ENCODE measurements at regions not wholly inside any gene's neighbourhood (a gene's known extent, or its start where the extent isn't known, plus 50 kb on each side); places are given as distances from the start of the nearest gene placed in this dataset.

DNA sequence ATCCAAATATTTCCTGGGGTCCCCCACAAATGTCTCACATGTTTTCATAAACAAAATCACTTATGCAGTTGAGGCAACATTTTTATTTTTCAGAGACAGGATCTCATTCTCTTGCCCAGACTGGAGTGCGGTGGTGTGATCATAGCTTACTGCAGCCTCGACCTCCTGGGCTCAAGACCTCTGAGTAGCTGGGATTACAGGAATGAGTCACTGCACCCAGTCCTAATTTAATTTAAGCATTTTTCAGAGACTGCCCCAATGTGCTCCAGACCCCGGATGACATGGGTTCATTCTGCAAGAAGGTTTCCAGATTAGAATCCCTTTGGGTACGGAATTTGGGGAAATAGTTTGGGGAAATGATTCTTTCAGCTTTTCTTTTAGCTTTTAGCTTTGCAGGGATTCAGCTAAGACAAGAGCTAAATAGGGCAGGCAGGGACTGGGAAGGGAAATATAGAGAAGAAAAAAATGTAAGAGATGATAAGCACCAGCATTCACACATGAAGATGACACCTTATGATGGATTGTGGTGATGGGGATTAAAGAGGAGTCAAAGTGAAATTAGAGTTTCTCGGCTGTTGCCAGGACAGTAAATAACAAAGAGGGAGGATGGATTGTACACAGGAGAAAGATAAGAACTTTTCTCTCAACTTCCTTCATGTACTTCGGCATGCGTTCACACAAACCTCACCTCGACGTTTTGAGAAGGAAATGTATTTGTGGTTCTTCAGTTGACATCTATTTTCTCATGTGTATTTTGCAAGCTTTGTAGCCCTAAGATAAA, 169.4 kb upstream of the TAB2 start:
- H3K4ac ChIP-seq (ENCODE audit: low read depth in 1 of 2, low read length in 2 of 2), result no peak overlapping the region
- H3K23ac ChIP-seq (ENCODE audit: low read length in 2 of 2), result no peak overlapping the region
- no peak overlapping the region for H4K8ac ChIP-seq (ENCODE audit: low read length)
- no peak overlapping the region for H2BK120ac ChIP-seq (ENCODE audit: low read depth, low read length)
- no peak overlapping the region for H2BK12ac ChIP-seq (ENCODE audit: low read length in 2 of 2)
- no peak overlapping the region for H2BK15ac ChIP-seq (ENCODE audit: low read depth, poor library complexity, severe bottlenecking)
- H2AFZ ChIP-seq (ENCODE audit: low read depth, low read length), result no peak overlapping the region
- H3K9ac ChIP-seq (ENCODE audit: low read length), result no peak overlapping the region
- H2AK5ac ChIP-seq (ENCODE audit: low read length, severe bottlenecking), result no peak overlapping the region
- H4K91ac ChIP-seq (ENCODE audit: low read length), result no peak overlapping the region
- no peaks in the 10 kb centered on the region for H3K36me3 ChIP-seq (ENCODE audit: control insufficient read depth in 1 of 2, insufficient read depth in 2 of 2, low read depth in 1 of 2, low read length in 2 of 2)
- no peaks in the 10 kb centered on the region for H3K27me3 ChIP-seq (ENCODE audit: control insufficient read depth in 1 of 2, insufficient read depth in 1 of 2, low read length in 2 of 2)
- WGBS, result 92% methylated on average over 9 of the region's 9 CpGs
- no peak overlapping the region for H2BK5ac ChIP-seq (ENCODE audit: low read depth, low read length, poor library complexity, severe bottlenecking)
- H3K18ac ChIP-seq (ENCODE audit: low read depth in 1 of 2, low read length in 2 of 2), result no peak overlapping the region
- DNase-seq, result no peak
- no peak overlapping the region for H3K4me2 ChIP-seq (ENCODE audit: low read length, poor library complexity, severe bottlenecking)
- H3K4me3 ChIP-seq (ENCODE audit: insufficient read depth in 1 of 2, low read depth in 1 of 2, low read length in 2 of 2), result no peak overlapping the region
- H3K27ac ChIP-seq (ENCODE audit: low read length, poor library complexity, severe bottlenecking), result no peak overlapping the region
- H3K79me1 ChIP-seq (replicated peaks; ENCODE audit: low read length, poor library complexity, severe bottlenecking), result no peaks in the 10 kb centered on the region
- H3K4me1 ChIP-seq (ENCODE audit: control insufficient read depth, insufficient read depth, low read depth, low read length), result no peaks in the 10 kb centered on the region
- H3K14ac ChIP-seq (ENCODE audit: low read length in 2 of 2), result no peak overlapping the region
- no peaks in the 10 kb centered on the region for H3K9me3 ChIP-seq (ENCODE audit: control insufficient read depth, low read length)

GRCh38 chr6:149149653-149150052, 167.9 kb upstream of the TAB2 start:
- no peak overlapping the region for H3K18ac ChIP-seq (ENCODE audit: low read depth in 1 of 2, low read length in 2 of 2)
- no peak overlapping the region for H3K9ac ChIP-seq (ENCODE audit: low read length)
- H2AK5ac ChIP-seq (ENCODE audit: low read length, severe bottlenecking), result no peak overlapping the region
- H2BK12ac ChIP-seq (ENCODE audit: low read length in 2 of 2), result no peak overlapping the region
- H2BK5ac ChIP-seq (ENCODE audit: low read depth, low read length, poor library complexity, severe bottlenecking), result no peak overlapping the region
- no peaks in the 10 kb centered on the region for H3K79me1 ChIP-seq (replicated peaks; ENCODE audit: low read length, poor library complexity, severe bottlenecking)
- no peak overlapping the region for H2AFZ ChIP-seq (ENCODE audit: low read depth, low read length)
- H4K91ac ChIP-seq (ENCODE audit: low read length), result no peak overlapping the region
- H3K4me1 ChIP-seq (ENCODE audit: control insufficient read depth, insufficient read depth, low read depth, low read length), result no peaks in the 10 kb centered on the region
- H4K8ac ChIP-seq (ENCODE audit: low read length), result no peak overlapping the region
- no peak overlapping the region for H3K4me2 ChIP-seq (ENCODE audit: low read length, poor library complexity, severe bottlenecking)
- H3K36me3 ChIP-seq (ENCODE audit: control insufficient read depth in 1 of 2, insufficient read depth in 2 of 2, low read depth in 1 of 2, low read length in 2 of 2), result no peaks in the 10 kb centered on the region
- H3K27me3 ChIP-seq (ENCODE audit: control insufficient read depth in 1 of 2, insufficient read depth in 1 of 2, low read length in 2 of 2), result no peaks in the 10 kb centered on the region
- no peak overlapping the region for H3K4me3 ChIP-seq (ENCODE audit: insufficient read depth in 1 of 2, low read depth in 1 of 2, low read length in 2 of 2)
- no peak overlapping the region for H3K14ac ChIP-seq (ENCODE audit: low read length in 2 of 2)
- DNase-seq, result no peak
- H3K23ac ChIP-seq (ENCODE audit: low read length in 2 of 2), result no peak overlapping the region
- no peak overlapping the region for H2BK15ac ChIP-seq (ENCODE audit: low read depth, poor library complexity, severe bottlenecking)
- 97% methylated on average over 2 of the region's 2 CpGs for WGBS
- no peak overlapping the region for H2BK120ac ChIP-seq (ENCODE audit: low read depth, low read length)
- no peak overlapping the region for H3K4ac ChIP-seq (ENCODE audit: low read depth in 1 of 2, low read length in 2 of 2)
- H3K9me3 ChIP-seq (ENCODE audit: control insufficient read depth, low read length), result no peaks in the 10 kb centered on the region
- H3K27ac ChIP-seq (ENCODE audit: low read length, poor library complexity, severe bottlenecking), result no peak overlapping the region

DNA sequence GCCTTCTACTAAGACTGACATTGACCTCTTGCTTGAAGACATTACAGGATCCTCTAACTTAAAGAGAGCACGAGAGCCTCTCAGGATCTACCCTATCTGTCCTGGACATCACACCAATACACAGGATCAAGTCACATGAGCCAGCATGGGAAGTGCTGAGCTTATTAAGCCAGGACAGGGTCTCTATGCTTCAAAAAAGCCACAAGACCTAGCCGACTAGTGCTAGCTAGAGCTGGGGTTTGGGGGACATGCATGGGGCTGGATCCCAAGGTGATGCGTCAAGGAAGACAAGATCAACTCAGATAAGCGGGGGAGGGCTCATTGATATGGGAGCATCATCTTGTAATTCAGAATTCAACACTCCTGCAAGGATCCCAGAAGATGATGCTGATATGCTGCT, 167.2 kb upstream of the TAB2 start:
- WGBS, result 72% methylated on average over 4 of the region's 4 CpGs
- no peak overlapping the region for H3K18ac ChIP-seq (ENCODE audit: low read depth in 1 of 2, low read length in 2 of 2)
- H3K23ac ChIP-seq (ENCODE audit: low read length in 2 of 2), result no peak overlapping the region
- H2BK120ac ChIP-seq (ENCODE audit: low read depth, low read length), result no peak overlapping the region
- H4K91ac ChIP-seq (ENCODE audit: low read length), result no peak overlapping the region
- H3K27me3 ChIP-seq (ENCODE audit: control insufficient read depth in 1 of 2, insufficient read depth in 1 of 2, low read length in 2 of 2), result no peaks in the 10 kb centered on the region
- no peak overlapping the region for H3K27ac ChIP-seq (ENCODE audit: low read length, poor library complexity, severe bottlenecking)
- no peak for DNase-seq
- no peaks in the 10 kb centered on the region for H3K4me1 ChIP-seq (ENCODE audit: control insufficient read depth, insufficient read depth, low read depth, low read length)
- no peak overlapping the region for H3K4me2 ChIP-seq (ENCODE audit: low read length, poor library complexity, severe bottlenecking)
- no peak overlapping the region for H2BK12ac ChIP-seq (ENCODE audit: low read length in 2 of 2)
- H3K36me3 ChIP-seq (ENCODE audit: control insufficient read depth in 1 of 2, insufficient read depth in 2 of 2, low read depth in 1 of 2, low read length in 2 of 2), result no peaks in the 10 kb centered on the region
- no peak overlapping the region for H3K4ac ChIP-seq (ENCODE audit: low read depth in 1 of 2, low read length in 2 of 2)
- H3K9me3 ChIP-seq (ENCODE audit: control insufficient read depth, low read length), result no peaks in the 10 kb centered on the region
- no peak overlapping the region for H2BK5ac ChIP-seq (ENCODE audit: low read depth, low read length, poor library complexity, severe bottlenecking)
- no peaks in the 10 kb centered on the region for H3K79me1 ChIP-seq (replicated peaks; ENCODE audit: low read length, poor library complexity, severe bottlenecking)
- H2BK15ac ChIP-seq (ENCODE audit: low read depth, poor library complexity, severe bottlenecking), result no peak overlapping the region
- H2AFZ ChIP-seq (ENCODE audit: low read depth, low read length), result no peak overlapping the region
- H3K4me3 ChIP-seq (ENCODE audit: insufficient read depth in 1 of 2, low read depth in 1 of 2, low read length in 2 of 2), result no peak overlapping the region
- H3K9ac ChIP-seq (ENCODE audit: low read length), result no peak overlapping the region
- H2AK5ac ChIP-seq (ENCODE audit: low read length, severe bottlenecking), result no peak overlapping the region
- no peak overlapping the region for H4K8ac ChIP-seq (ENCODE audit: low read length)
- no peak overlapping the region for H3K14ac ChIP-seq (ENCODE audit: low read length in 2 of 2)

GRCh38 chr6:149150801-149151398, 166.6 kb upstream of the TAB2 start:
- Histone ChIP-seq H3K4me2 (ENCODE audit: low read length, poor library complexity, severe bottlenecking) (no peak overlapping the region), H2AFZ (ENCODE audit: low read depth, low read length) (no peak overlapping the region), H3K18ac (ENCODE audit: low read depth in 1 of 2, low read length in 2 of 2) (no peak overlapping the region), H2BK5ac (ENCODE audit: low read depth, low read length, poor library complexity, severe bottlenecking) (no peak overlapping the region), H4K8ac (ENCODE audit: low read length) (no peak overlapping the region), H3K27me3 (ENCODE audit: control insufficient read depth in 1 of 2, insufficient read depth in 1 of 2, low read length in 2 of 2) (no peaks in the 10 kb centered on the region), H3K79me1 (replicated peaks; ENCODE audit: low read length, poor library complexity, severe bottlenecking) (no peaks in the 10 kb centered on the region), H4K91ac (ENCODE audit: low read length) (peak overlapping the region; percentile 10), H2AK5ac (ENCODE audit: low read length, severe bottlenecking) (no peak overlapping the region), H3K4me3 (ENCODE audit: insufficient read depth in 1 of 2, low read depth in 1 of 2, low read length in 2 of 2) (no peak overlapping the region), H3K36me3 (ENCODE audit: control insufficient read depth in 1 of 2, insufficient read depth in 2 of 2, low read depth in 1 of 2, low read length in 2 of 2) (no peaks in the 10 kb centered on the region), H3K9me3 (ENCODE audit: control insufficient read depth, low read length) (no peaks in the 10 kb centered on the region), H3K23ac (ENCODE audit: low read length in 2 of 2) (no peak overlapping the region), H3K4me1 (ENCODE audit: control insufficient read depth, insufficient read depth, low read depth, low read length) (no peaks in the 10 kb centered on the region), H2BK120ac (ENCODE audit: low read depth, low read length) (no peak overlapping the region), H3K14ac (ENCODE audit: low read length in 2 of 2) (no peak overlapping the region), H3K4ac (ENCODE audit: low read depth in 1 of 2, low read length in 2 of 2) (no peak overlapping the region), H2BK12ac (ENCODE audit: low read length in 2 of 2) (no peak overlapping the region), H3K9ac (ENCODE audit: low read length) (no peak overlapping the region), H2BK15ac (ENCODE audit: low read depth, poor library complexity, severe bottlenecking) (no peak overlapping the region), H3K27ac (ENCODE audit: low read length, poor library complexity, severe bottlenecking) (no peak overlapping the region)
- WGBS, result 83% methylated on average over 3 of the region's 3 CpGs
- DNase-seq, result no peak

Measured in mesenchymal stem cell (in vitro differentiated cells and primary cell).